ENCODE measurements at regions not wholly inside any gene's neighbourhood (a gene's known extent, or its start where the extent isn't known, plus 50 kb on each side); places are given as distances from the start of the nearest gene placed in this dataset.

DNA sequence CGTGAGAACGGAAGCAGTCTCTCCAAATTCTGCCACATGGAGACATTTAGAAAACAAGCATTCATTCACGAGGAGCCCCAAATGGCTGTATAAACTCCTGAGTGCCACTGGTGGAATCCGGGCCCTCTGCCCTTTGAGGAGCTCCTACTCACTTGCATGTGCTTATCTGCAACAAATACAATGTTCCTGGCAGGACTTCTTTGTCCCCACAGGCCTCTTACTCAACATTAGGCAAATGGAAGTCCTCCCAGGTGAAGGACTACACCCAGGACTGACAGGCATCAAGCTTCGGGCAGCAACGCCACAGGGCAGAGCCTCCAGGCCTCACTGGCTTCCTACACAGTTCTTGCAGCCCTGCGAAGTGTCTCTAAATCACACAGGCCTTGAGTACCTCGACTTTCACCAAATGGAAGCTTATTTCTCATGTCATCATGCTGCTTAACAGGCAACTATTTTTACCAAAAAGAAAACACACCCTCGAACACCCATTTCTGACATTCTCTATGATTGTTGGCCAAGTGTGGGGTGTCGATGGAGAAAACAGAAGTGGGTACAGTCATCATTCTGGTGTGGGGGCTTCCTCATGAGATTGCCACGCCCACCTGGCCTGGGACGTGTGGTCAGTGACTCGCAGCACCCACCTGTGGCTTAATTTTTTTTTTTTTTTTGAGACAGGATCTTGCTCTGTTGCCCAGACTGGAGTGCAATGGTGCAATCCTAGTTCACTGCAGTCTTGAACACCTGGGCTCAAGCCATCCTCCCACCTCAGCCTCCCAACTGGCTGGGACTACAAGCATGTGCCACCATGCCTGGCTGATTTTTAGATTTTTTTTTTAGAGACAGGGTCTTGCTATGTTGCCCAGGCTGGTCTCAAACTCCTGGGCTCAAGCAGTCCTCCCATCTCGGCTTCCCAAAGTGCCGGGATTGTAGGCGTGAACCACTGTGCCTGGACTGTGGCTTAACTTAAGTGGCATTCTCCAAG is 186.8 kb upstream of the GLI2 start:
- no peak for DNase-seq (ENCODE audit: low spot score)

DNA sequence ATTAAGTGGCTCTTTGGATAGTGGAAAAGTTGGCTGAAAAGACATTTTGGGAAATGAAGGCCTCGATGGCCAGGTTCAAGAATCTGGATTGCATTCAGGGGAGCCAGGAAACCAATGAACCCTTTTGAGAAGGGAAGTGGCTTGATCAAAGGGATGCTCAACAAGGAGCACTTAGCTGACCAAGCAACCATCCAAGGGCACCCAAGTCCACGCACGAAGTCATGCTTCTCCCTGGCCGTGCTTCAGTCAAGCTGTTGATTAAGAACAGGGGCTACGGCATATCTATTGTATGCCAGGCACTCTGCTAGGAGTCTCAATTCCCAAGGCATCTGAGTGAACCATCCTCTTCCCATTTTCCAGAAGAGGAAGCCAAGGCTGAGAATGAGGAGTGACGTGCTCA is 185.8 kb upstream of the GLI2 start:
- DNase-seq (ENCODE audit: low spot score), result no peak

GRCh38 chr2:120550282-120550681 is 185.4 kb upstream of the GLI2 start:
- DNase-seq (ENCODE audit: low spot score), result no peak

DNA sequence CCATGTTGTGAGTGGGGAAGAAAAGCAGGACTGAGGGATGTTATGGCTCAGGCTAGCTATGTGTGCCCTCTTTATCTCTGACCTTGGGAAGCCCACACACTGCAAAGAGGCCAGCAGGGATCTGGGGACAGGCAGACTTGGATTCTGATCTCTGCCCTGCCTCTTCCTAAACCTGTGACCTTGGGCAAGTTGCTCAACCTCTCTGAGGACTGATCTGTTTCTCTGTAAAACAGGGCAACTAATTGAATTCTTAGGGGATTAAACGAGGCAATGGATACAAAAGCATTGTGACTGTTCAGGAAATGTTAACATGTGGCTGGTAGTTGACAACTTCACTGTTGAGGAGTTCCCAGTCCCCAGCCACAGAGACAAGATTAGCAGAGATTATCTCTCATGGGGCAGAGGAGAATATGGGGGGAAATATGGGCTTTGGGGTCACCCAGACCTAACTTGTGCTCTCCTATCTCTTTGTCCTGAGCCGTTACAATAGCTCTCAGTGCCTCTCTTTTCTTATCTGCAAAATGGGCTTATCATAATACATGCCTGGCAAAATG is 184.7 kb upstream of the GLI2 start:
- no peak for DNase-seq (ENCODE audit: low spot score)

- DNase-seq (ENCODE audit: low spot score), result no peak
Measured at GRCh38 chr2:120551522-120551921, 184.1 kb upstream of the GLI2 start.

- no peak for DNase-seq (ENCODE audit: low spot score)
Measured at GRCh38 chr2:120552079-120552478, 183.6 kb upstream of the GLI2 start.

DNA sequence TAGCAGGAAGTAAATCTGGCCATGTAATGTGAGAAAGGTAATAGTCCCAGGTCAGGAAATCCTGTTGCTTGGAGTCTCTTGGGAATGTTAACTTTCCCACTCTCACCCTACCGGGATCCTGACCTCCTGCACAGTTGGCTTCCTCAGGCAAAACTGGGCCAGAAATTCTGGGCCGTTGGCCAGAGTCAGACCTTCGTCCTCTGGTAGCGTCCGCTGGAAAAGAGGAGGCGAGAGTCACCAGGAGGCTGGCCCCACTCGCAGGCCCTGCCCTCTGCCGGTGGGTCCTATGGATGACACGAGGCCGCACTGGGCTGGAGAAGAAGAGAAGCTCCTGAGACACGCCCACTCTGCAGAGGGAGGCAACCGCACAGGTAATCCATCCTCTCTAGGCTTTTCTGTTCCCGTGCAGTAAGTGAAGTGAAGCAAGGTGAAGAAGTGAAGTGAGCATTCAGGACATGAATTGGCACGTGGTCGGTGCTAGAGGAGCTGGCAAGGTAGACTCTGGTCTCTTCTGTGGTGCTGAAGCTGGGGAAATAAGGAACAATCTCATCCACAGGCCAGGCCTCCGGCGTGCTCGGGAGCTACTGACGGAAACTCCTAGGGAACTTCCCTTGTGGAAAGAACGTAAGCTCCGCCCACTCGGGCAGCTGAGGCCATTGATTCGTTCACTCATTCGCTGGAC is 182.7 kb upstream of the GLI2 start:
- DNase-seq (ENCODE audit: low spot score), result no peak

- no peak for DNase-seq (ENCODE audit: low spot score)
Measured at GRCh38 chr2:120554625-120555032, 181.0 kb upstream of the GLI2 start.

DNA sequence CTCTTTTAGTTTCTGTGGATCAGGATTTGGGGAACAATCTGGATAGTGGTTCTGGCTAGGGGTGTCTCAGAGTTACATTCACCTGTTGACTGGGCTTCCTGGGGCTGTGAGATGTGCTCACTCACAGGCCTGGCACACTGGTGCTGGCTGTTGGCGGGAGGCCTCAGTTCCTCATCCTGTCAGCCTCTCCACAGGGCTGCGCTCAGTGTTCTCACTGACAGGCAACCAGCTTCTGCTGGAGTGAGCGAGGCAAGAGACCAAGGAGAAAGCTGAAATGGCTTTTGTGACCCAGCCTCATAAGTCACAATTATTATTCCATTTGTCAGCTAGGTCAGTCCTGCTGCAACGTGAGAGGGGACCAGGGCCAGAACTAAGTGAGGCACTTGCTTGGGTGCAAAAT is 180.6 kb upstream of the GLI2 start:
- no peak for DNase-seq (ENCODE audit: low spot score)

DNA sequence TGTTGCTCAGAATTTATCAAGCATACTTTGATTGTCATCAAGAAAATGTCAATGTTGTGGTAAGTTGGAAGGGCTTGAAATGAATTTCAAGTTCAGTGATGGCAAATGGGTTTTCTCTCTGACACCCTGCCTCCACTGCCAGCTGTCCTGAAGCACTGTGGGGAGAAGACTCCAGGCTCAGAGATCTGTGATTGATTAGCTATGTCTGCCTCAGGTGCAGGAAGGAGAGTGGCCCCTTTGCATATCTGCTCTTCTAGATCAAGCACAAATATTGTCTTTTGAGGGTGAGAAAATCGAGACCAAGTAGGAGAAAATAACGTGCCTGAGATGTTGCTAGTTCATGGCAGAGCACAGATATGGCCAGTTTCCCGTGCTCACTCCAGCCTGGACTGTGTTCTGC is 178.8 kb upstream of the GLI2 start:
- DNase-seq (ENCODE audit: low spot score), result no peak

- DNase-seq (ENCODE audit: low spot score), result no peak
Measured at GRCh38 chr2:120558847-120559246, 176.8 kb upstream of the GLI2 start.

DNA sequence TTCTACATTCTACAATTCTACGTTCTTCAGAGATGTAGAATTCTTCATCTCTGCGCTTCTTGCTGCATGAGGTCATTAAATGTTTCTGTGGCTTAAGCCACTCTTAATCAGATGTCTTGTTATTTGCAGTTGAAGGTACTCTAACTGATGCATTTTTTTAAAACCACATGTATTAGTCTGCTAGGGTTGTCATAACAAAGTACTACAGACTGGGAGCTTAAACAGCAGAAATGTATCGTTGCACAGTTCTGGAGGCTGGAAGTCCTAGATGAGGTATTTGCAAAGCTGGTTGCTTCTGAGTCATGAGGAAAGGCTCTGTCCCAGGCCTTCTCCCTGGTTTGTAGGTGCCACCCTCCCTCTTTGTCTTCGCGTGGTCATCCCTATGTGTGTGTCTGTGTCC is 176.3 kb upstream of the GLI2 start:
- DNase-seq (ENCODE audit: low spot score), result no peak

DNA sequence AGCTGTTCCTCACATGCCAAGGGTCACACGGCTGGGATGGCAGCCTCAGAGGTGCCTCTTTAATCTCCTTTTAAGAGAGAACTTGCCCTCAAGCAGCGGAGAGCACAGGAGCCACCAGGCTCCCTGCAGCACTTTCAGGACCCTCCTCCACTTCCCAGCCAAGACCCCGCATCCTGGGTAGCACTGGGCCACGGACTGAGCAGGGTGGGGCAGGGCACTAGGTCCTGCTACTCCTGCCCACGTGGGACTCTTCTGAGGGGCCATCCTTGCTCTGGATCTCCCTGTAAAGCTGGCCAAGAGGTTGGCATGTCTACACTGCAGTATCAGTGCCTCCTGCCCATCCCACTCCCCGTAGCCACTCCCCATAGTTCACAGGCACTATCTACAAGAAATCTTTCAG is 175.3 kb upstream of the GLI2 start:
- DNase-seq (ENCODE audit: low spot score), result no peak

DNA sequence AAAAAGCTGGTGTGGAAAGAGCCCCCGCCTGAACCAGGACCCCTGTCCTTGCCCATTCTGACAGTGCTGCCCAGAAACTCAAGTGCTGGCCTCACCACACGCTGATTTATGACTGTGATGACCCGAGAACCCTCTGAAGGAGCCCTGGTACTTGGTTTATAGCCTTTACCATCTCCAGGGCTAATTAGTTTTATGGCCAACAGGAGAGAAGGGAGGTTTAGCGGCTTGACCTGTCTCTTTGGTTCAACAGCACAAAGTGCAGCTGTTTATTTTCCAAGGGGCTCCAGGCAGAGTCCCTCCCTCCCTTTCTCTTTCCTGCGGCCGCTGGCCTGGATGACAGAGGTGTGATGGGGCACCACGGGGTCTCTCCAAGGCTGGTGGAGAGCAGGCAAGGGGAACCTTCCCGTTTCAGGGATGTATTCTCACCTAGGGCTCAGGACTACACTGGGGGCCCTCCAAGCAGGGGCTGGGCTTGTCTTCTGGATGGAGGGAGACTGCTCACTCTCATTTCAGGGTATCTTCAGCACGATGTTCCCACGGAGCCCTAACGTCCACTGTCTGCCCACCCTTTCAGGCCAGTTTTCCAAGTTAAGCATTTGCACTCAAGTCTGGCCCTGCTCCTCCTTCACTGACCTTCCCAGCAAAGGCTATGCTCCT is 174.2 kb upstream of the GLI2 start:
- no peak for DNase-seq (ENCODE audit: low spot score)

GRCh38 chr2:120562218-120563005 is 173.3 kb upstream of the GLI2 start:
- no peak for DNase-seq (ENCODE audit: low spot score)

- DNase-seq (ENCODE audit: low spot score), result no peak
Measured at GRCh38 chr2:120563616-120564015, 172.1 kb upstream of the GLI2 start.

GRCh38 chr2:120564213-120565094 is 171.2 kb upstream of the GLI2 start:
- no peak for DNase-seq (ENCODE audit: low spot score)

DNA sequence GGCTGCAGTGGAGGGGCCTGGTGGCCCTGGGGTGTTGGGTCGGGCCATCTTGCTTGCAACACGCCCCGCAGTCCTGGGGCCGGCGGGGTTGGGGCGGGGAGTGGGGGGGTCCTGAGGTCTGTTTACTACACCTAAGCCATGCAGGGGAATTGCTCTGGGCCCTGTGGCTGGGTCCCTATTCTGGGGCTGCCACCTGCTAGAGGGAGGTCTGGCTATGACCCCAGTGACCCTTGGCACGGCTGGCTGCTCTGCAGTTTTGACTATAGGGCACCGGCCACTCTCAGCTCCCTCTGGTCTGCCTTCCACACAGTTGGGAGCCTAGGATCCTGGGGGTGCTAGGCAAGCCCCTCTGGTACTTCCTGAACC is 170.6 kb upstream of the GLI2 start:
- no peak for DNase-seq (ENCODE audit: low spot score)

GRCh38 chr2:120565929-120566328 is 169.7 kb upstream of the GLI2 start:
- no peak for DNase-seq (ENCODE audit: low spot score)

- no peak for DNase-seq (ENCODE audit: low spot score)
Measured at GRCh38 chr2:120566331-120567035, 169.2 kb upstream of the GLI2 start.

Measured in CD4-positive, alpha-beta T cell treated with Interleukin-6 at 100 ng/mL for 8 hours (primary cell).